ENCODE measurements at regions not wholly inside any gene's neighbourhood (a gene's known extent, or its start where the extent isn't known, plus 50 kb on each side); places are given as distances from the start of the nearest gene placed in this dataset.

DNA sequence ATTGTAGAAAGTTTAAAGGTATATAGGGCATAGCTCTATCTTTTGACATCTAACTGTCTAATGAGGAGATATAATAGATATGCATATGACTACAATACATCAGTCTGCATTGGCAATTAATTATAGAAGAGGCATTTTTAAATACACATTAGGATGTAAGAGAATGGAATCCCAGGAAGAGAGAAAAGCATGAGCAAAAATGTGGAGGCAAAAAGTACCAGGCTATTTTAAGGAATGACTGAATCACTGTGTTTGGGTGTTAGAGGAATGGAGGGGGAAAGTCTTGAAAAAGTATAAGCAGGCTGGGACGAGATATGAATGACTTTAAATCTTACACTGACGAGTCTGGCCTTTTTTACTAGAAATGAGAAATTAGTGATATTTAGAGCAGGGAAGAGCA, 138.4 kb upstream of the ZNF462 start:
- DNase-seq = no peak

DNA sequence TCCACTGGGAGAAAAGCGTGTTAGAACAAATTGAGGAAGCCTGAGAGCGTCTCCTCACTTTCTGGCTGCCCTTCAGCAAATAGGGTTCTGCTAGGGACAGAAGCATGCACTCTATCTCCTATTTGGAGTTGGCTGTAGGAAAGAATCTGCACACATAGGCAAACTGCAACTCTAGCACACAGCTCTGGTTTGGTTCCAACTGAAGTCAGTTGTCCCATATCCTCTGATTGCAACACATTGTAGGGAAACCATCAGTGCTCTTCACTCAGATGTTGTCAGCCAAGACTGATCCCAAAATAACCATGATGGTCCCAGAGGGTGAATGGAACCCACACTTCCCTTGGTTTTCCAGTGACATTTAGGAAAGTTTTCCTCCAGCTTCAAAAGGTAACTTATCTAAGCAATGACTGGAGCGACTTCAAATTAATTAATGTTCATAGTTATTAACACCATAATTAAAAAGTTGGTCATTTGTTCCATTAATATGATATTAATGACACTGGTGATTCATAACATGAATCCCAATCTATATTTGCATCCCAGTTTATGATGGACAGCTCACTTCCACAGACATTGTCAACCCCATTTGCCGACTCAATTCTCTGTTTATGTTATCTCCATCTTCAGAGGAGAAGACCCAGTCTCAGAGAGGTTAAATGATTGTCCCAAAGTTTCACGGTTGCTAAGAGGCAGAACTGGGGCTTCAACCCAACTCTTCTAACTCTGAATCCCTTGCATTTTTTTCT, 136.7 kb upstream of the ZNF462 start:
- no peak for DNase-seq

DNA sequence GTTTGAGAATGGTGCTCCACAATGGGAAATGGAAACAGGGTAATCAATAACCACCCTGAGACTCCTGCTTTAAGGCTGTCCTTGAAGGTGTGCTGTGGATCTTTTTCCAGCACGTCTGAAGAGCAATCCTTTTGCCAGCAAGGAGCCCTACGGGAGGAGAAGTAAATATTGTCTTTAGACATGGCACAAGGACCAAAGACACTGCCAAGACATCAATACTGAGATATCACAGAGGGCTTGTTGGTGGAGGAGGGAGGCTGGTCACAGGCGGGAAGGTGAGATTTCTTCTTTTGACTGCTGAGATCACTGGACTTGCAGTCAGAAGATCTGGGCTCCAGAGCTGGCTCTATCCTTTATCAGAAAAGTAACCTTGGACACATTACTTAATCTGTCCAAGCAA, 135.0 kb upstream of the ZNF462 start:
- no peak for DNase-seq

DNA sequence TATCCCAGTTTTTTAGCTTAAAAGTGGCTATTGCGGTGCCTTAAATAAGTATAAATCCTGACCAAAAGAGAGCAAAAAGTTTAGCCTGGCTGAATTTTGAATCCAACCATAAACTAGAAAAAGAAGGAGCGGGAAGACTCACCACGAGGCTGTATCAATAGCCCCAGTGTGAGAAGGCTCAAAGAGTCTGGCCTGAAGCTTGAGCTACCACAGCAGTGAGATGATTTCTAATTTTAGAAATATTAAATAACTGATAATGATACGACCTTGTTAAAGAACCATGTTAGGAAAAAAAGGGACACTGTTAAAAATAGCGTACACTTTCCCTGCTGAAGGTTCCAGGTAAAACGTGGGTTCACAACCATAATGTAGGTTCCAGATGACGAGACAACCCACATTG, 134.1 kb upstream of the ZNF462 start:
- DNase-seq = no peak

DNA sequence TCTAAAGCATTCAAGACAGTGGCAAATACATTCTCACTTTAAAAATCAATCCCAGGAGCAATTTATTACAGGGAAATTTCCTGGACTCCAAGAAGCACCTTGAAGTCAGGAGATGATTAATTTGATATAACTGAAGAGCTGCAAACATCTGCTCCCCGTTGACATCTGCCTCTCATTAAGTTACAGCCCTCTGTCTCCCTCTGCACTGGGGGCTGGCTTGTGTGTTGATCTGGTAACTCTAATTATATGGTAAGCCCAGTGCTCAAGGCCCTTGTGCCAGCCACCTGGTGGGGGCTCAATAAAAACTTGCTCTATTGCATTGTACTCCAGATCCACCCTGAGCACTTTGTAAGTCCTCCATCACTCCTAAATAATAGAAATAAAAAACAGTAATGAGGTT, 131.1 kb upstream of the ZNF462 start:
- DNase-seq = no peak

DNA sequence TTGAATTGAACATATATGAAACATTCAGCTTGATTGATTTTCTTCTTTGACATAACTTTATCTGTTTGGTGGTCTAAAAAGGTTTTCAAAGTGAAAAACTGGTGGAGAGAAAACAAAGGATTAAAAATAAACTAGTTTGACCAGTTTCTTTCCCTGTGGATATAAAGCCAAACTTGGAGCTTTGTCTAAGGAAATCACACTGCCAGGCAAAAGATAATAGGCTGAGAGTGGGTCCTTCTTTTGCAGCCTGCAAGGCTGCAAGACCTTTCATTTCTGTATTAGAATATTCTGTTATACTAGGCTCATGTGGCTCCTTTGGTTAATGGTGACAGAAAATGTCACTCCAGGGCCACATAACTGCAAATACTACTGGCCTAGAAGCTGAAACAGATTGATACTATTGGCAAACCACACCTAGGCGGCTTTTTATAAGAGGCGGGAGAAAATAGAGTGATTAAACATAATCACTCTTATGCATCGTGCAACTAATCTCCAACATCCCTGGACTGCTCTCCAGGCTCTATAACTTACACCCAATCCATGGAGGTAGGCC, 129.1 kb upstream of the ZNF462 start:
- no peak for DNase-seq

DNA sequence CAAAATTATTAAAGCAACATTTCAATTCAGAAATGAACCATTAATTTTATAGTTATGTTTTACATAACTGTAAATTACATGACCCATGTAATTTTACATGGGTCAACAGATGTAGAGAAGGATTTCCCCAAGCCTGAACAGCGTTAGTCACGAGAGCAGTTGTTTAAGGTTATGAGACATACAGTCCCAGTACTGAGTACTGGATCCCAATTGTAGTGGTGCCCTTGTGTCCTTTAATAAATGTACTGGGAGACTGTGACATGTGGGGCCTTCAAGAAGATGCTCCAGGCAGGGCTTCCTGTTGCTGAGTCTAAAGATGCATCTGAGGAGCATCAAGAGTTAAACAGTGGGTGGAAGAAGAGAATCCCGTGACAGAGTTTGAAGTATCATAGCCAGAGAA, 125.5 kb upstream of the ZNF462 start:
- no peak for DNase-seq

DNA sequence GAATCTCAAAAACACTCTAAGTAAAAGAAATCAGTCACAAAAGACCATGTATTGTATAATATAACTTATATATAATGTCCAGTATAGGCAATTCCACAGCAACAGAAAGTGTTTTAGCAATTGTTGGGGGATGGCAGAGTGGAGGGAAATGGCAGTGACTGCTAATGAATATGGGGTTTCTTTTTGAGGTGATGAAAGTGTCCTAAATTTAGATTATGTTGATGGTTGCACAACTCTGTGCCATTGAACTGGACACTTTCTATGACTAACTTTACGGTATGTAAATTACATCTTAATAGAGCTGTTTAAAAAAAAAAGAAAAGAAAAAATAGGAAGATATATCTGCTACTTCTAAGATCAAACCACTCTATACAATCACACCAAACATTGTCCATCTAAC, 124.9 kb upstream of the ZNF462 start:
- no peak for DNase-seq

DNA sequence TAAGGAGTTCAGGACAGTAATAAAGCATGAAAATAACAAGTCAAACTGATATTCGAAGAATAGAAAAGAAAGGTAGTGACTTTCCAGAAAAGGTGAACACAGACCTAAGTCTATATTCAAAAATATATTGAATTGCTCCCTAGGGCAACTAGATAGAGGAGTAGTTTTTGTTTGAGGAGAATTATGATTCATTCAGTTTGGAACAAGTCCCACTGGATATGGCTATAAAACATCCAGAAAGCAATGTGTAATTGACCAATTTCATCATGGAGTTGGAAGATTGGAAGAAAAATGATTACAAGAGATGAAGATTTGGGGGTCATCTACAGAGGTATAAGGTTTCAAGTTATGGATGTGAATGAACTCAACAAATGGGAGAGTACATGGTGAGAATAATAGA, 117.5 kb upstream of the ZNF462 start:
- DNase-seq = no peak

DNA sequence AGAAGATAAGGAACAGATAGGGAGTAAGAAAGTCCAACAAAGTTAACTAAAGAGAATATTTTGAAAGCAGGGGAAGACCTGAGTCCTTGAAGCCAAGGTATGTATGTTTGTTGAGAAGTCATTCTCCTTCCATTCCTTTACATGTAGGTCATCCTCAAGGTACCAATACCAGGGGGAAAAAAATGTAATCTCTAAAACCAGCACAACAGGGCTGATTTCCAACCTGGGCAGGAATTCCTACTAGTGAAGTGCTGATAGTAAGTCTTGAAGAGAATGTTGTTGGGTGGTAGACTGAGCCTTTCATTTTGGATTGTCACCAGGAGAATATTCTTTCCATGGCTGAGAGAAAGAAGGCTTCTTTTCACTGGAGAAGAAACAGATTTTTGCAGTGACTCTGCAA, 117.1 kb upstream of the ZNF462 start:
- DNase-seq = no peak

DNA sequence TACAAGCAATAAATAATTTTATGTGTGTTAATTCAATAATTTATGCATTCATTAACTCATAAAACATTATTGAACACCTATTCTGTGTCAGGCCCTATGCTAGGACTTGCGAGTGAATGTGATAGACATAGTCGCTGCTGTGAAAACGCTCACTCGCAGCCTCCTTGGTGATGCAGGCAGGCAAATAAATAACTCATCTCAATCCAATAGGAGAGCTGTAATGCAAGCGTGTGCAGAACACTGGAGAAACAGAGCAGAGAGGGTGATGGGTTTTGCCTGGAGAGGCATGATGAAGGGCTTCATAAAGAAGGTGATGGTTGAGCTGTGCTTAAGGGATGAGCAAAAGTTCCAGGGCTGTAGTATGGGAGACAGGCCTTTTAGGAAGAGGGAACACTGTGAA, 111.3 kb upstream of the ZNF462 start:
- no peak for DNase-seq

DNA sequence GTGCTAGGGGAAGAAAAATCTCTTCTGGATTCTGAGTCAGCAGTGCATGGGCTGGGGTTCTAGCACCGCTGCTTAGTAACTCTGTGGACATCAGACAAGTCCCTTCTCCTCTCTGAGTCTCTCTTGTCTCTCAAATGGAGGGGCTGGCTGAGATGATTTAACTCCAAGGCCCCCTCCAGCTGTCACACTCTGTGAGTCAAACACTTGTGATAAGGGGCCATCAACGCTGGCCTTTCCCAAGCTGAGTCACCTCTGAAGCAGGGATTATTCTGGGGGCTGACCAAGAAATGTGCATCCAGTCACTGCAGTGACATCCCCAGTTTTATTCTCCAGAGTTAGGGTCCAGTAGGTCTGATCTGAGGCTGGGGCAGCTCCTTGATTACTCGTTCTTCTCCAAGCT, 110.4 kb upstream of the ZNF462 start:
- DNase-seq = no peak

DNA sequence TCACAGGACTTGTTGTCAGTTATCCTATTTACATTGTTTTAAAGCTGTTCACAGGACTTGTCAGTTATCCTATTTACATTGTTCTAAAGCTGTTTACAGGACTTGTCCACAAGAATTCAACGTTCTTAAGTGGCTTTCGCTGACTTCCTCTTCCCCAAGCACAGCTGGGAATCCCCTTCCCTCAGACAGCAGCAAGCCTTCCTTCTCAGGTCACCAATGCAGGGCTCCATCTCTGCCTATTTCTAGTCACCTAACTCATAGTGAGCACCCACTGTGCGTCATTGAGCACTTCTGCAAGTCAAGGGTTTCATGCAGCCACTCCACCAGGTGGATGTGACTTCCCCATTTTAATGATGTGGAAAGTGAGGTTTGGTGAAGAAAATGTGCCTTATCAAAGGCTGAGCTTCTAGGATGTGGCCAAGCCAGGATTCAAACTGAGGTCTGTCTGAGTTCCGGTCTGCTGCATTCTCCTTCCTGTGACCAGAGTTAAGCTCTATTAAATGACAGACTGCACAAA, 109.8 kb upstream of the ZNF462 start:
- peak; percentile 1 to 21 for DNase-seq

DNA sequence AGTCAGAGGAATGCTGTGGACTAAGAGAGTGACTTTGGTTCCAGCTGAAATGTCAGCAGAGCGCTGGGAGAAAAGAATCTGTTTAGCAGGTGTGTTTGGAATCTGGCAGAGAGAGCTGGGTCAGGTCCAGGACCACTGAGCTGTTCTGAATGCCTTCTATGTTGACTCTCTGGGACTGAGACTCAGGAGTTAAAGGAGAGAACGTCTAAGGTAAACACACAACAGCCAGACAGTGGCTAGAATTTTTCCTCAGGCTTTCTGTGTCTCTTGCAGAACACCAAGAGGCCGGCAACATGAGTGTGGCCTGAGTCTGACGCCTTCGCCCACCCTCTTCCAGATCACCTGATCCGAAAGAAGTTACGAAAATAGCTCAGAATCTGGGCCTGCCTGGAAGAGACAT, 107.2 kb upstream of the ZNF462 start:
- no peak for DNase-seq

DNA sequence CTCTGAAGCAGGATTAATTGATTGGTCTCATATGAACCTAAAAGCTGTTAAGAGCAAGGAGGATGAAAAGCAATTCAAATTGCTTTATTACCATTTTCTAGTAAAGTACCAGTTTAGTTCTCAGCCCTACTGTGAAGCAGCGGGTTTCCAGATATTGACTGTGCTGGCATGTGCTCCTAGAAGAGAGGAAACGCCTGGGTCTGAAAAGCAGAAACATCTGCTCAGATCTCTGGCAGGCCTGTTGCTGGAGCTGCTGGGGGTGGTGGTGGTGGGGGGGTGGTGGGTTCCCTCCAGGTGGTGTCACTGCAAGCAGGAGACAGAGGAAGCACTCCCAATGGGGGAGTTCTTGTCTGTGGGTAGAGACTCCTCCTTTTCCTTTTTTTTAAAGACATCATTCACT, 105.5 kb upstream of the ZNF462 start:
- DNase-seq = no peak

DNA sequence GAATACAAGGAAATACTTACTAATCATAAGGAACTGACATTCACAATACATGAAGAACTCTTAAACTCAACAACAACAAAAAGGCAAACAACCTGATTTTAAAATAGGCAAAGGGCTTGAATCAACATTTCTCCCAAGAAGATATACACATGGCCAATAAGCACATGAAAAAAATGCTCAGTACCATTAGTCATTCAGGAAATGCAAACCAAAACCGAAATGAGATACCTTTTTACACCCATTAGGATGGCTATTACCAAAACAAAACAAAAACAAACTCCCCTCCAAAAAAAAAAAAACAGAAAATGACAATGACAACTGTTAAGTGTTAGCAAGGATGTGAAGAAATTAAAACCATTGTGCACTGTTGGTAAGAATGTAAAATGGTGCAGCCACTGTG, 104.1 kb upstream of the ZNF462 start:
- DNase-seq = no peak

DNA sequence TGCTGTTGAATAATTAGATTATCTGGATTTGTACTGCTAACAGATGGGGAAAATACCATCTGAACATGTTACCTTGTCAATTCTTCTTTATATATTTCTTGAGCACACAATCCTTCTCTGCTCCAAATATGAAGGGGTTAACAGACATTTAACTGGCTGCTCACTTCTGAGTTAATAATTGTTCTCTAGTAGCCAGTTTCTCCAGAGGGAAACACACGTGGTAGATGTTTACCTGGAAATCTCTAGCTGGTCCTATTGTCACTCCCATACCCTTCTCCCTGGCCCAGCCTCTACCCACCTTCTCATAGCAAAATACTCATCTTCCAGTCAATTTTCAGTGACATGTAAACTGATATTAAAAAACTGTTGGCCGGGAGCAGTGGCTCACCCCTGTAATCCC, 101.5 kb upstream of the ZNF462 start:
- DNase-seq = no peak

DNA sequence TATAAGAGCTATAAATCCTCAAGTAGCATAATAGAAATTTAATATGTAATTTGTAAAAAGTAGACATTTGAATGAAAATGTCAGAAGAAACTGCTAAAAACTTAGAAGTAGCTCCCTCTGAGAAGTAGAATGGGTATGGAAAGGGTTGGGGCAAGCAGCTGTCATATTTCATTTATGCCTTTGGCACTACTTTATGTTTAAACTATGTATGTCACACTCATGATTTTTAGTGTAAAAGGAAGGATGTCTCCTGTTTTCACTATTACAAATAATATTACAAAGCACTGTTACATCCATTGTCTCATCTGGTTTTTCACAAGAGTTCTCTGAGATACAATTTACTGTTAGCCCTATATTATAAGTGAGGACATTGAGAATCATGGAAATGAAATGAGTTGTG, 96.3 kb upstream of the ZNF462 start:
- no peak for DNase-seq

DNA sequence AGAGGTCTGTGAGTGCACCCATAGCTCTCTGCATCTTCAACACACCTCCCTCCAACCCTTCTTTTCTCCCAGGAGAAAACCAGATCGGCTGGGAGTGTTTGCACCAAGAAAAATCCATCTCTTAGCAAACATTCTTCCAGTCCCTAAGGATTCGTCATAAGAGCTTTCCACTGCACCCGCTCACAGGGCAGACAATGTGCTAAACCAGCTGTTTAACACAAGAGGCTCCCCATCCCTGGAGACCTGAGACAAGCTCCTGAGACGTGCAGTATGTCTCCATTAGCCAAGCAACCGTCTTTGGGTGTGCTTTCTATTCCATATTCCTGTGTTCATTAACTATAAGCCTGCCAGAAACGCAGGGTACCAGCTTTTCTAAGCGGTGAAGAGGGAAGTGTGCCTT, 93.6 kb upstream of the ZNF462 start:
- DNase-seq = no peak

DNA sequence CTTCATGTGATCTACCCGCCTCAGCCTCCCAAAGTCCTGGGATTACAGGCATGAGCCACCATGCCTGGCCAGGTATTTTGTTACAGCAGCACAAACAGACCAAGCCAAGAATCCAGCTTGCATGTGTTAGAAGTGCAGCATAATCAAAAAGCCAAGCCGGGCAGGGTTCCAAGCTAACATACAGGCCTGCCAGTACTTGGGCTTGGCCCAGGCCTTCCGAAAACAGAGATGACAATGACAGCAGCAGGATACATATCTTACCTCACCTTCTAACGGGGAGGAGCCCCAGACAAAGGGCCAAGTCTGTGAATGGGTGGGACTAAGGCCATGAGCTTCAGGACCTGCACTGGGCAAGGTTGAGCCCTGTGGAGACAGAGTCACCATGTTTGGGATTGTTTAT, 91.4 kb upstream of the ZNF462 start:
- DNase-seq = no peak

DNA sequence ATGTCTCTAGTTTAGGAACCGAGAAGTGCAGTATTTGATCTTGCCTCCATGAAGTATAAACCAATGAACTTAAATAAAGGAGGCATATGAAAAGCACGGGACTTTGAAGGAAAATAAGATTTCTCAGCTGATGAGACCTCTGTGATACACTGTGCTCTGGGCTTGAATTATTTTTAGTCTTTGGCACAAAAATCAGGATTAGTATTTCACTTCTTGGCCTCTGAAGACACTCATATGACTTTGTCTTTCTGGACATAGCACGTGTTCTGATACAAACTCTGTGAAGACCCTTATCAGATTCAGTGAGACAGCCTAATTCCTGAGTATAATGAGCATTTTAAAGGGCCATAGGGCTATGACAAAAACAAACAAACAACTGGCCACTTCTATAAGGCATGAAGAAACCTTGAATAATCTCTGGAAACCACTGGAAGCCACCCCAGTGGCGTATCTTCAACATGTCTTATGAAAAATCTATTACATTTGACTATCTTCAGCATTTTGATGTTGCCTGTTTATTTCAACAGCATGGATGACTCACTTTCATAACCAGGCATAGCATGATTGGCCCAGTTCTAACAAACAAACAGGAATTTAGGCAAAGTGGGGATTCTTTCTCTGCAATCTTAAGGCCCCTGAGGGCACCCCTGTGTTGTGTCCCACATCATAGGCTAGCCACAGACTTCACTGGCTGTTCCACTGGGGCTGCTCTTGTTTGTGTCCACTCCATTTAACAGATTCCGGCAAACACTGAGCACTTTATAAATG, 90.3 kb upstream of the ZNF462 start:
- no peak for DNase-seq

DNA sequence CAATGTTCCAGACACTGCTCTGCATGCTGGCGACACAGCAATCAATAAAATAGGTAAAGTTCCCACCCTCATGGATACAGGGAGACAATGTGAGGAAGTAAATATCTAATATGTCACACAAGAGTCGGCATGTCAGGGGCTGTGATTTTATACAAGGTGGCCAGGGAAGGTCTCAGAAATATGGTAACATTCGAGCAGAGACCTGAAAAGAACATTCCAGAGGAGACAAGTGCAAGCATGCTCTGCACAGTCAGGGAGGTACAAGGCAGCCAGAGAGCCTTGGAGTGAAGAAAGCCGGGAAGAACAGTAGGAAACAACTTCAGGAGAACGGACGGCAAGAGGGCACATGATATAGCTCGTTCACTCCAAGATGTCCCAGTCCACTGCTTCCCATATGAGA, 89.2 kb upstream of the ZNF462 start:
- no peak for DNase-seq

DNA sequence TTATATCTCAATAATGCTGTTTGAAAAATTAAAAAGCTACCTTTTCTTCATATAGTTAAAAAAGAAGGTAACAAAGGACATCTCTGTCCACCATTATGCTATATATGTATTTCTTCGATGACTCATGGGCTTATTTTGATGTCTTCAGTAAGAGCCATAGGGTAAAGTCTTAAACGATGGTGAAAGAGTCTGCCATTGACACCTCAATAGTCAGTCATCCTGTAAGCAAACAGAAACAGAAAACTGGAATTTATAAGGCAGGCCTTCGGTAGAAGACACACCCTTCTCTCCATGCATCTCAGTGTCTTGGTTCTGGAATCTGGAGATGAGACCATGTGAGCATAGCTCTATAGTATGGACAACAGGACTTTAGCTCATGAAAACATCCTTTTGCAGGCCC, 87.0 kb upstream of the ZNF462 start:
- no peak for DNase-seq

DNA sequence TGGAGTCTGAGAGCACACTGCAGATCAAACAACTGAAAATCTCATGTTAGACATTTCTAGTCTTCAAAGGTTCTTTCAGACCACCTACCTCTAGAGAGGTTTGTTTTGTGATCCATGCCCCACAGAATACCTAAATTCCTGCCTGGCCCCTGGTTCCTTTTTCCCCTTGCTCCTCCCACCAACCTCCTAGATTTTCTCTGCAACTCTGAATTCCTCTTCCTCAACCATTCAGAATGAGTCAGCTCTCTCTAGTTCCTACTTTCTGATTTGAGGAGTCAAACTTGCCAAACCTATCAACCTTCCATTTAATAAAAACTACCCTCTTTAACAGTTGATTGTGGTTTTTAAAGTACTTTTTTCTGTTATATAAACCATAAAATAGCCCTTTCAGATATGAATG, 83.2 kb upstream of the ZNF462 start:
- DNase-seq = no peak
